Gastroesophageal sphincter (tissue), 4 donors: ENCODE measurements at regions not wholly inside any gene's neighbourhood (a gene's known extent, or its start where the extent isn't known, plus 50 kb on each side); places are given as distances from the start of the nearest gene placed in this dataset.

ENCODE experiments used
- ATAC-seq: fragments of 150-250 bp; one replicate; pipeline ENCODE4 v1.9.1; 2016; ENCODE audit warnings: mild to moderate bottlenecking, moderate library complexity
- H3K27ac ChIP-seq, 4 donors: fragments of 200-600 bp; sonication (generic) in 3 of 4; 1 replicate in 3 of 4; 2 replicates in 1 of 4; pipeline ENCODE4 v1.5.1; 2016 to 2019
- H3K27me3 ChIP-seq: fragments of 200-600 bp; sonication (generic); one replicate; pipeline ENCODE4 v1.5.1; 2019
- H3K36me3 ChIP-seq, 2 donors: fragments of 200-600 bp; sonication (generic); one replicate each; pipeline ENCODE4 v1.5.1; 2019; ENCODE audit warnings: control low read depth in 1 of 2
- H3K4me1 ChIP-seq, 3 donors: fragments of 200-600 bp; sonication (generic); 1 replicate in 2 of 3; 2 replicates in 1 of 3; pipeline ENCODE4 v1.5.1; 2016 to 2019; ENCODE audit warnings: control low read depth in 2 of 3
- H3K4me3 ChIP-seq, 2 donors: fragments of 200-600 bp; sonication (generic); one replicate each; pipeline ENCODE4 v1.5.1; 2019; ENCODE audit warnings: mild to moderate bottlenecking in 1 of 2, moderate library complexity in 1 of 2
- H3K9me3 ChIP-seq, 3 donors: fragments of 200-600 bp; sonication (generic); one replicate each; pipeline ENCODE4 v1.5.1; 2017 to 2019; ENCODE audit warnings: control low read depth in 2 of 3
- CTCF ChIP-seq, 4 experiments: fragments of 200-600 bp in 2 of 4; fragments of 450-650 bp in 2 of 4; sonication (generic) in 1 of 4; IDR thresholded peaks; one replicate each; pipeline ENCODE4 v1.5.1; 2017 to 2019; ENCODE audit warnings: antibody characterized with exemption in 4 of 4, mild to moderate bottlenecking in 2 of 4, moderate library complexity in 2 of 4
- EP300 ChIP-seq: sonication (generic); formaldehyde crosslinking; IDR thresholded peaks from one replicate; pipeline ENCODE4 v1.6.1; 2017; ENCODE audit warnings: antibody characterized with exemption, mild to moderate bottlenecking
- POLR2A ChIP-seq, 2 donors: fragments of 450-650 bp; IDR thresholded peaks; one replicate each; pipeline ENCODE4 v1.6.1; 2017; ENCODE audit warnings: antibody characterized with exemption in 2 of 2, mild to moderate bottlenecking in 2 of 2, moderate library complexity in 1 of 2
- POLR2AphosphoS5 ChIP-seq: sonication (generic); formaldehyde crosslinking; IDR thresholded peaks from one replicate; pipeline ENCODE4 v1.6.1; 2017; ENCODE audit warnings: antibody characterized with exemption
- WGBS, 2 donors: methylation state at CpG; one replicate each; pipeline ENCODE4 v1.1.5; 2018; ENCODE audit warnings: low coverage in 1 of 2; 5-methylcytosine and 5-hydroxymethylcytosine counted together

- Histone ChIP-seq H3K9me3 (no peaks in the 10 kb centered on the region), H3K4me3 (no peak overlapping the region), H3K27me3 (peaks cover 26% of the 10 kb centered on the region), H3K27ac (no peak overlapping the region), H3K4me1 (peaks cover 0 to 10% (median 0%) of the 10 kb centered on the region in 3 donors), H3K36me3 (no peaks in the 10 kb centered on the region)
- 93% methylated on average over 2 of the region's 2 CpGs; no CpG with 5 or more reads in 1 of the 2 donors for WGBS, 2 donors
- TF ChIP-seq POLR2AphosphoS5 (no peak), EP300 (no peak), CTCF (IDR thresholded peaks at IDR 0.05) (no peak), POLR2A (IDR thresholded peaks at IDR 0.05) (no peak)
- no peak for ATAC-seq
Measured at GRCh38 chr2:239657236-239657635, 256.4 kb upstream of the HDAC4 start.

- Histone ChIP-seq H3K4me1 (no peaks in the 10 kb centered on the region), H3K27me3 (no peaks in the 10 kb centered on the region), H3K4me3 (no peak overlapping the region), H3K9me3 (no peaks in the 10 kb centered on the region), H3K27ac (no peak overlapping the region), H3K36me3 (no peaks in the 10 kb centered on the region)
- TF ChIP-seq EP300 (no peak), POLR2AphosphoS5 (no peak)
- no peak for ATAC-seq
- 71 to 88% methylated on average over 1 to 4 of the region's 4 CpGs for WGBS, 2 donors
Measured at GRCh38 chr2:239654266-239654665, 253.4 kb upstream of the HDAC4 start.

DNA sequence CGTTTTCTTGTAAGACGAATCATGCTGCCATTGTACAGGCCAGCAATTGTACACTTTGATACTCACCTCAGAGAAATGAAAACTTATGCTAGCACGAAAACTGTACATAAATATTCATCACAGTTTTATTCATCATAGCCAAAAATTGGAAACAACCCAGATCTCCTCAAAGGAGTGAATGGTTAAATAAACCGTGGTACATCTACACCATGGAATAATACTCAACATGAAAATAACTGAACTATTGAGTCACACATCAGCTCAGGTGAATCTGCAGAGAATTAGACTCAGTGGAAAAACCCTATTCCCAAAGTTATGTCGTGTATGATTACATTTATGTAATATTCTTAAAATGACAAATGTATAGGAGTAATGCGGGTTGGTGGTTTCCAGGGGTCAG is 251.0 kb upstream of the HDAC4 start:
- Histone ChIP-seq H3K9me3 (peaks cover 0 to 4% (median 0%) of the 10 kb centered on the region in 3 donors), H3K27ac (no peak overlapping the region), H3K4me1 (peaks cover 0 to 4% (median 0%) of the 10 kb centered on the region in 3 donors), H3K27me3 (no peaks in the 10 kb centered on the region), H3K36me3 (no peaks in the 10 kb centered on the region), H3K4me3 (no peak overlapping the region)
- 75 to 89% methylated on average over 6 of the region's 6 CpGs for WGBS, 2 donors
- TF ChIP-seq POLR2A (IDR thresholded peaks at IDR 0.05) (no peak), CTCF (IDR thresholded peaks at IDR 0.05) (no peak), EP300 (no peak), POLR2AphosphoS5 (no peak)
- no peak for ATAC-seq

DNA sequence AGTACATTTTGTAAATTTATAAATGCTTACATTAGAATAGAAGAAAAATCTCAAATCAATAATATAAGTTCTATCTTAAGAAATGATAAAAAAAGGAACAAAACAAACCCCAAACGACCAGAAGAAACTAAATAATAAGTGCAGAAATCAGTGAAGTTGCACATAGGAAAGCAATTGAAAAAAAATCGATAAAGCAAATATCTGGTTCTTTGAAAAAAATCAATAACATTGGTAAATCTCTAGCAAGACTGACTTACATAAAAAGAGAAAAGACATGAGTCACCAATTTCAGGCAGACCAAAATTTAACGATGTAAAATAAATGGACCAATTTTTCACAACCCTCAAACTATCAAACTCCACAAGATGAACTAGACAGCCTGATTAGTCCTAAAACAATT is 249.9 kb upstream of the HDAC4 start:
- WGBS, 2 donors: 78% methylated on average over 3 of the region's 3 CpGs
- TF ChIP-seq EP300: no peak
- TF ChIP-seq POLR2AphosphoS5: no peak
- TF ChIP-seq CTCF (IDR thresholded peaks at IDR 0.05): no peak
- TF ChIP-seq POLR2A (IDR thresholded peaks at IDR 0.05): no peak
- no peak overlapping the region for H3K27ac ChIP-seq
- no peaks in the 10 kb centered on the region for H3K36me3 ChIP-seq
- H3K9me3 ChIP-seq: peaks cover 0 to 4% (median 0%) of the 10 kb centered on the region in 3 donors
- H3K27me3 ChIP-seq: peaks cover 4% of the 10 kb centered on the region
- peaks cover 0 to 14% (median 0%) of the 10 kb centered on the region in 3 donors for H3K4me1 ChIP-seq
- no peak for ATAC-seq
- no peak overlapping the region for H3K4me3 ChIP-seq

DNA sequence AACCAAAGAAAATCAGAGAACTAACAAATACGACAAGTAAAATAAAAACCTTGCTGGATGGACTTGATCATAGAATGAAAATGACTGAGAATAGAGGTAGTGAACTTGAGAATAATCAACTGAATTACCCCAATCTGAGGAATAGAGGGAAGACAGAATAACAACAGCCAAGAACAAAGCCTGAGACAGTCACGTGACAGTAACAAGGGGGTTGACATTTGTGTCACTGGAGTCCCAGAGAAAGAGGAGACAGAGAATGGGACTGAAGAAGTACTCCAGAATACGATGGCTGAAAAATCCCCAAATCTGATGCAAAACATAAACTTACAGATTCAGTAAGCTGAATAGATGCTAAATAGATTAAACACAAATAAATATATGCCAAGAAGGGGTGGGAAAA is 248.5 kb upstream of the HDAC4 start:
- TF ChIP-seq EP300: no peak
- TF ChIP-seq CTCF (IDR thresholded peaks at IDR 0.05): no peak
- TF ChIP-seq POLR2AphosphoS5: no peak
- Histone ChIP-seq H3K4me3 (no peak overlapping the region), H3K27ac (no peak overlapping the region), H3K36me3 (no peaks in the 10 kb centered on the region), H3K4me1 (peaks cover 0 to 14% (median 0%) of the 10 kb centered on the region in 3 donors), H3K27me3 (peaks cover 4% of the 10 kb centered on the region), H3K9me3 (peaks cover 0 to 4% (median 0%) of the 10 kb centered on the region in 3 donors)
- ATAC-seq: no peak
- WGBS, 2 donors: 85 to 86% methylated on average over 3 of the region's 3 CpGs

GRCh38 chr2:239648607-239649006 is 247.8 kb upstream of the HDAC4 start:
- Histone ChIP-seq H3K4me3 (no peak overlapping the region), H3K9me3 (peaks cover 0 to 4% (median 0%) of the 10 kb centered on the region in 3 donors), H3K36me3 (no peaks in the 10 kb centered on the region), H3K4me1 (peaks cover 0 to 14% (median 0%) of the 10 kb centered on the region in 3 donors), H3K27ac (no peak overlapping the region), H3K27me3 (peaks cover 4% of the 10 kb centered on the region)
- ATAC-seq: no peak
- no peak for TF ChIP-seq POLR2AphosphoS5
- no peak for TF ChIP-seq POLR2A (IDR thresholded peaks at IDR 0.05)
- no peak for TF ChIP-seq EP300
- TF ChIP-seq CTCF (IDR thresholded peaks at IDR 0.05): no peak
- WGBS, 2 donors: no CpG with 5 or more reads among the region's 2 CpGs
